HG03159 (cell line): ENCODE measurements at regions not wholly inside any gene's neighbourhood (a gene's known extent, or its start where the extent isn't known, plus 50 kb on each side); places are given as distances from the start of the nearest gene placed in this dataset.
A peak's percentile ranks its signal among the peaks of the same experiment; 100 is the strongest.
"Not testable (repeated sequence)": the region's sequence is repeated elsewhere in the genome, so short reads cannot be mapped to it uniquely, and the experiment has no call there.

Source experiments
- ATAC-seq: cut with Tn5 transposase; IDR thresholded peaks from one replicate; pipeline ENCODE4 v1.9.1; 2021; ENCODE audit warnings: mild to moderate bottlenecking, moderate library complexity; ENCODE audit not compliant: unreplicated experiment

DNA sequence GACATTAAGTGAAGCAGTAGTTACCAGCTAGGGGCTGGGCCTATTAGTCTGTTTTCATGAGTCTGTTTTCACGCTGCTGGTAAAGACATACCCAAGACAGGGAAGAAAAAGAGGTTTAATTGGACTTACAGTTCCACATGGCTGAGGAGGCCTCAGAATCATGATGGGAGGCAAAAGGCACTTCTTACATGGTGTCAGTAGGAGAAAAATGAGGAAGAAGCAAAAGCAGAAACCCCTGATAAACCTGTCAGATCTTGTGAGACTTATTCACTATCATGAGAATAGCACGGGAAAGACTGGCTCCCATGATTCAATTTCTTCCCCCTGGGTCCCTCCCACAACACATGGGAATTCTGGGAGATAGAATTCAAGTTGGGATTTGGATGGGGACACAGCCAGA is 108.0 kb upstream of the LNX1 start:
- ATAC-seq = not testable (repeated sequence)

DNA sequence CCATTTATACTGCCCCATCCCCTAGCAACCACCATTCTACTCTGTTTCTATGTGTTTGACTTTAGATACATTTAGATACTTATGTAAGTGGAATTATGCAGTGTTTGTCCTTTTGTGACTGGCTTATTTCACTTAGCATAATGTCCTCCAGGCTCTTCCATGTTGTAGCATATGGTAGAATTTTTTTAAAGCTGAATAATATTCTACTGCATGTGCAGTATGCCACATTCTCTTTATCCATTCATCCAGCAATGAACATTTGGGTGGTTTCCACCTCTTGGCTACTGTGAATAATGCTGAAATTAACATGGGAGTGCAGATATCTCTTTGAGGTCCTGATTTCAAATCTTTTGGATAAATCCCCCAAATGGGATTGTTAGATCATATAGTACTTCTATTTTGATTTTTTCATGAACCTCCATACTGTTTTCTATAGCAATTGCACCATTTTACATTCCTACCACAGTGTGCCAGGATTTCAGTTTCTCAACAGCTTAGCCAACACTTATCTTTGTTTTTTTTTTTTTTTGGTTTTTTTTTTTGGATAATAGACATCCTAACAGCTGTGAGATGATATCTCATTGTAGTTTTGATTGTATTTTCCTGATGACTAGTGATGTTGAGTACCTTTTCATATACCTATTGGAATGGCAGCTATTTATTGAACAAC is 105.9 kb upstream of the LNX1 start:
- ATAC-seq = no peak

DNA sequence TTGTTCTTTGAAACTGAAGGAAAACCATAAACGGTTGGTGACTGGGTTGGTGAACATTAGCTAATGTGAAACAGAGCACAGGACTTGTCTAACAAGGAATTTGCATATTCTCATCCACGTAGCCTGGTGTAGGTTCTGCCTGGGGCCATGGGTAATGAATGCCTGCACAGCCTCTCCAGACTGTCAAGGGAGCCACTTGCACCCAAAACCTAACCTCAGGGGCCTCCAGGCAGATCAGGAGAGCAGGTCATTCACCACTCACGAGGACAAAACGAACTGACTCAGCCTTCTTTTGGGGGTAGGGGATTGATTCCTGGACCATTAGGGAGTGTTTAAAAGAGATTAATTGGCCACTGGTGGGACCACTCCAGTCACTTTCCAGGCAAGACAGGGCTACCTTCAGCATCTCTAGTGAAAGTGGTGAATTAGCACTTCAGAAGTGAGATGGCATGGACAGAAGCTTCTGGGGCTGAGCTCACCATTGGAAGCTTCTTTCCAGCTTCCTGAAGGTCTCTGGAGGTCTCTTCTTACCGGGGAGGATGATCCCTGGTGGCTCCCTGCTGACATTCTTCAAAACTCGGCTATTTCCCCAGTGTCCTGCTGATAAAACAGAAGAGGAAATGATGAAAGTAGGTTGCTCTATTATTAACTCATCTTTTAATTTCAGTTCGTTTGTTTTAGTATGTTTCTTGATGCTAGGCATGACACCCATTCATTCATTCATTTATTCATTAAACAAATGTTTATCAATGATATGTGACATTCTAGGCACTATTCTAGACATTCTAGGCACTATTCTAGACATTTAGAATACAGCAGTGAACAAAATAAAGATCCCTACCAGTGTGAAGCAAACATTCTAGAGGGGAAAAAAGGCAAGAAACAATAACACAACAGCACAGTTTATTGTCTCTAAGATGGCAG is 104.5 kb upstream of the LNX1 start:
- ATAC-seq = peak; percentile 75

DNA sequence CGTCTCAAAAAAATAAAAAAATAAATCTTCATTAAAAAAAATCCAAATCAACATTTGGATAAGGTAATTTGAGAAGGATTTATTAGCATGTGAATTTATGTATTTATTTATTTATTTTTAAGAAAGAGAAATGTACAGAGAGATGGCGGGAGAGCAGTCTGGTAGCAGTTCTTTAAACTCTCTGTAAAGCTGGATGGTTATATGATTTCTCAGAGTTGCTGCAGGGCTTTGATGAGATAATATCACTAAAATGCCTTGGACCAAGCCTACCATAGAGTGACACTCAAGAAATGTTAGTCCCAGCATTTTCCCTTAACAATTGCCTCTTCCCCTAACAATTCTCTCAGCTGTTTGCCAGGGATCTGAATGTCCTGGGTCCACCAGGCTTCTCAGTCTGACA is 103.4 kb upstream of the LNX1 start:
- ATAC-seq = no peak

DNA sequence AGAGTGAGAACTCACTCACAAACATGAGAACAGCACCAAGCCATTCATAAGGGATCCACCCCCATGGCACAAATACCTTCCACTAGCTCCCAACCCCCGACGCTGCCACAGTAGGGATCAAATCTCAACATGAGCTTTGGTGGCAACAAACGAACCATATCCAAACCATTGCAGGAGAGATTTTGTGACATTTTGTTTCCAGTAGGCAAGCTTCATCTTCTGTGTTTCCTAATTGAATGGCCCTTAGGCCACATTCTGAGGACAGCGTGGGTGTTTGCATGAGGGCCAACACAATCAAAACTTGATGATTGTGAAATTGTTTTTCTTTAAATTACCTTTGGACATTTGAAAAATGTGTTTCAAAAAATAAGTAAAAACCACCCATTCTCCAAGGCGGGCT is 102.6 kb upstream of the LNX1 start:
- ATAC-seq = no peak

DNA sequence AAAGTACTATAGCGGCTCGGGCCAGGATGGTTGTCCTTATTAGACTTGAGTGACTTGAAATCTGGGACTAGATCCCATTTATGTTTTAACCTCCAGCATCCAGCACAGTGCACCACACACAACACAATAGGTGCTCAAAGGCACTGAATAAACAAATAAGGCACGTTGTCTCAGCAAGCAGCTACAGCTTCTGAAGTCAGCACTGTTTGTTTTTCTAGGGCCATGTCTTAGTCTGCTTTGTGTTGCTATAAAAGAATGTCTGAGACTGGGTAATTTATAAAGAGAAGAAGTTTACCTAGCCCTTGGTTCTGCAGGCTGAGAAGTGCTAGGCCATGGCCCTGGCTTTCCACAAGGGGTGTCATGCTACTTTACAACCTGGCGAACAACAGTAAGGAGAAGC is 102.1 kb upstream of the LNX1 start:
- no peak for ATAC-seq

DNA sequence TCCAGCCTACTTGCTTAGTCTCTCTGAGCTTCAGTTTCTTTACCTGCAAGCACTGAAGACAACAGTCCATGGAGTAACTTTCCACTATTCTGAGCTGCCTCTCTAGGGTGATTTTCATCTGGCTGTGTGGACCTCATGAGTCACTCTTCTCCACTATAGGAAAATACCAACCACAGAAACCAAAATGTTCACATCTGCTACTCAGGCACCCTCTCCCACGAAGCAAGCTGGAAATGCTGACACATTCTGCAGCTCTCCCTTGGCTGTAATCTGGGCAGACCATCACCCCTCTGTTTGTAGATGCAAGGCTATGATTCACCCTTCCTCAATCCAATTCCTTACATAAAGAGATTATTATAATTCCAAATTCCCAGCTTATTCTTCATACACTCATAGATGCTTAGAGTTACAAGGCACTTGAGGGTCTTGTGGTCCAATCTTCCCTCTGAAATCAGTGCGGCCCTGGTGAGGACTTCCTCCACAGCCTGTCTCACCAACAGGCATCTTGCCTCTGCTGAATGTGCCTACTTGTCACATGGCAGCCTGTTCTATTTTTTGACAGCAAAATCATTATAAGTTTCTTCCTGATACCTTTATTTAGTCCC is 97.0 kb upstream of the LNX1 start:
- ATAC-seq = peak; percentile 77

DNA sequence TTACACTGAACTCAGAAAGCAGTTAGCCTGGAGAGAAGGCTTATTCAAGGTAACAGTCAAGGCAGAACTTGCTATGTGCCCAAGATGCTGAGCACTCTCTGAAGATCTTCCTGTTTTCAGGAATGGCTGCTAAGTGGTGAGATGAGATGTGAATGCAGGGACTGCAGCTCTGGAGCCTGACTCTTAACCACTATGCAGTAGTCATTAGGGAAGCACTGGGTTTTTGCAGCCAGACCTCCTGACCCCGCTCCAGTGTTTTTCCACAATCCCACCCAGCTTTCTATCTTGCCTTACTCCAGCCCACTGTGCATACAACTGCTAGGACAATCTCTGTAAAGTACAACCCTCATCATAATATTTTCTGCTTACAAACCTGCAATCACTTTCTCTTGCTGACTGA is 95.2 kb upstream of the LNX1 start:
- no peak for ATAC-seq

GRCh38 chr4:53684136-53685130 is 93.1 kb upstream of the LNX1 start:
- ATAC-seq = no peak

- ATAC-seq = no peak
Observed at GRCh38 chr4:53682908-53683307, 91.6 kb upstream of the LNX1 start.

GRCh38 chr4:53682196-53682595 is 90.9 kb upstream of the LNX1 start:
- no peak for ATAC-seq

- ATAC-seq = no peak
Observed at GRCh38 chr4:53680598-53680997, 89.3 kb upstream of the LNX1 start.

- no peak for ATAC-seq
Observed at GRCh38 chr4:53680168-53680567, 88.9 kb upstream of the LNX1 start.

DNA sequence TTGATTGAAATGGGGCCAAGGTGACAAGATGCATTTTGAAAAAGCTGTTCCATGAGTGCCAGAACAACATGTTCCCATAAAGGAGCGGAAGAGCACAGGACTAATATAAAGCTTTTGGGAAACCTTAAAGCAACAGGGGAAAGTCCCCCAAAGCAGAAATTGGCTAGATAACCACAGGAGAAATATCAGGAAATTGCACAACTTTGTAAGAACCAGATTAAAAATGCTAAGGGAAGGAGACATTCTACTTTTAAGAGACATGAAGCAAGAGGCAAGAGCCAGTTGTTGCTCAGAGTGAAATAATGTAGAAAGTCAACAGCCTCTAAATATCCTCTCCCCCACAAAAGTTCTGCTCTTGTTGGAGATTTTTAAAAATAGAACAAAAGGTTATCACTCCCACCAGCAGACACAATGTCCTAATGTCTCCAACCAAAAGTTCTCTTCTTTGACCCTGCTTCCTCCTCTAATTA is 85.2 kb upstream of the LNX1 start:
- no peak for ATAC-seq

- no peak for ATAC-seq
Observed at GRCh38 chr4:53674903-53675302, 83.6 kb upstream of the LNX1 start.

DNA sequence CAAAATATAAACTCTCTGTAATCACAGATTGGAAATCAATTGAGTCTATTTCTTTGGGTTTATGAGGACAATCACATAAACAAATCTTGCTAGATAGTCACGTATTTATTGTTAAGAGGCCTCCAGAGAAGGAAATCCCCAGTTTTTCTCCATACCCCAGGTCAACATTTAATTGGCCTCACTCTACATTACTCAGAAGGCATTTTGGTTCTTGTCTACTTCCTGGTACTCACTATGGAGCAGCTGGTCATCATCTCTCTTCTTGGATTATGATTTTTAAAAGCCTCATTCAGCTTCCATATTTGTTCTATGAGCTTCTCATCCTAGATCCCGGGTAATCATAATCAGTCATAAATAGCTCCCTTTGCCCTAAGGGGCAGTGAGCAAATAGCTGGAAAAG is 81.6 kb upstream of the LNX1 start:
- ATAC-seq = no peak

GRCh38 chr4:53671757-53672156 is 80.5 kb upstream of the LNX1 start:
- no peak for ATAC-seq

DNA sequence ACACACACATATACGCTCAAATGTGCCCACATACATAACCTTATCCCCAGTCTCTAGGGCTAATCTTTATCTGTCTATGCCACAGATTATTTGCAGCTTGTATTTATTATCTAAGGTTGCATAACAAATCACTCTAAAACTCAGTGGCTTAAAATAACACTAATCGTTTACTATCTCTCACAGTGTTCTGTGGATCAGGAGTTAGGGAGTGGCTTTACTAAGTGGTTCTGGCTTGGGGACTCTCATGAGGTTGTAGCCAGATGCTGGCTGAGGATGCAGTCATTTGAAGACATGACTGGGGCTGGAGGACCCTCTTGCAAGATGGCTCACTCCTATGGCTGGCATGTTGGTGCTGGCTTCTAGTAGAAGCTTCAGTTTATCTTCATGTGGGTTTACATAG is 68.5 kb upstream of the LNX1 start:
- ATAC-seq = no peak

DNA sequence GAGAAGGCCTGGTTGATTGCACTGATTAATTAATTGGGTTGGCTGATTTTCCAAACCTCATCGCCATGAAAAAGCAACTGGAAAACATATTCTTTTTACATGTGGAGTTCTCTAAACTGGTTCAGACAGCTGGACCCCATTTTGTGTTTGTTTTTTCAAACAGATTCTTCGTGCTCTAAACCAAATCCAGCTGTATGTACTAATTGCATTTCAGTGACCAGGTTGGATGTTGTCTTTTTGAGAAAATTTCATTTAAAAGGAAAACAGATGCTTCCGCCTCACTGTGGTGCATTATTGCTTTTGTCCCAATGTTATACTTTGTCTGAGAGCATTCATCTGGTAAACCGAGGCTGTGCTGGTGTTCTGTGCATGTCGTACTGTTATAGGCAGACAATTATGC is 67.8 kb upstream of the LNX1 start:
- ATAC-seq = no peak

DNA sequence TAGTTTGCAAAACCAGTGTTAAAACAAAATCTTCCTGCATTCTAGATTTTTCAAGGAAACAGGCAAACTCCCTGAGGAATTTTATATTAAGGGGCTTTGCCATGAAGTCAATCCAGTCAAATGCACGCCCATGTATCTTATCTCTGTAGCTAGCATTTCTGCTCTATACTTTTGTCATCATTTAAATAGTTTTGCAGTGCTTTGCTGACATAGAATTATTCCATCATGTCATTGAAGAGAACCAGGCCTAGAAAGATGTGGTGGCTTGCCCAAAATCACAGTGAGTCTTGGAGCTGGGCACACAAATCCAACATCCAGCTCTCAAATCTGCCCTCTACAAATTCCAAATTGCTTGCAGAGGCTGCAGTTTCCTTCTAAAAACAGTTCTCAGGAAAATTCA is 66.7 kb upstream of the LNX1 start:
- no peak for ATAC-seq
